ENCODE measurements at regions not wholly inside any gene's neighbourhood (a gene's known extent, or its start where the extent isn't known, plus 50 kb on each side); places are given as distances from the start of the nearest gene placed in this dataset.

DNA sequence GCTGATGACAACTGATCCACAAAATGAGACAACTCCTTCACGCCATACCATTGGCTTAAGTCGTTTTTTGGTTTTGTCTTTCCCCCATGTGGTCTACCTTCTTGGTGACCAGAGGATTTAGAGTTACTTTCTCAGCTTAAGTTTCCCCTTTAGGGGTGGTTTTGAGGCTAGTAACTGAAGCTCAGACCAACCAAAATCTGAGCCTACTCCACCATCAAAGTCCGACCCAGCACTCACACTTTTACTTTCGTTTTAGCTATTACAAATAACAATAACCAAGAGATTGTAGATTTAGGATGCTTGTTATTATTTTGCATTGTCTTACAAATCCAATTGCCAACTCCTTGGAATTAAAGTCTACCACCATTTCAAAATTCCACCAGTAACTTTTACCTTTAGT is 130.6 kb upstream of the MDM1 start:
- ChIA-PET CTCF (interaction anchor here (1.0 kb wide), 1 partner anchor 9 kb away, joined by 3 read pairs; no protein-coding TSS in a partner anchor), POLR2A (interaction anchor here (0.7 kb wide), 1 partner anchor 37 kb away, joined by 3 read pairs; no protein-coding TSS in a partner anchor)
- Histone ChIP-seq H3K4me3 (ENCODE audit: control insufficient read depth in 1 of 7, extremely low read depth in 1 of 7, insufficient read depth in 4 of 7, low read depth in 2 of 7, low read length in 6 of 7) (peak overlapping the region in 1 of 7 experiments; percentile 31), H3K9me3 (ENCODE audit: control extremely low read depth in 1 of 5, control insufficient read depth in 4 of 5, insufficient read depth in 2 of 5, low read depth in 1 of 5, low read length in 4 of 5) (no peaks in the 10 kb centered on the region), H3K27me3 (replicated peaks in 2 of 5; ENCODE audit: control insufficient read depth in 4 of 5, insufficient read depth in 5 of 5, low read length in 4 of 5) (no peaks in the 10 kb centered on the region), H3K4me1 (ENCODE audit: control extremely low read depth in 1 of 4, control insufficient read depth in 4 of 4, insufficient read depth in 4 of 4, low read length in 3 of 4) (peaks cover 0 to 4% (median 2%) of the 10 kb centered on the region in 4 experiments), H3K36me3 (ENCODE audit: control insufficient read depth in 4 of 4, insufficient read depth in 4 of 4, low read length in 3 of 4) (no peaks in the 10 kb centered on the region), H3K27ac (ENCODE audit: insufficient read depth in 1 of 2, low read depth in 1 of 2, low read length in 2 of 2, poor library complexity in 1 of 2, severe bottlenecking in 2 of 2) (no peak overlapping the region)
- WGBS (ENCODE audit: insufficient coverage) = 100% methylated on average over 2 of the region's 4 CpGs
- no peak for DNase-seq

DNA sequence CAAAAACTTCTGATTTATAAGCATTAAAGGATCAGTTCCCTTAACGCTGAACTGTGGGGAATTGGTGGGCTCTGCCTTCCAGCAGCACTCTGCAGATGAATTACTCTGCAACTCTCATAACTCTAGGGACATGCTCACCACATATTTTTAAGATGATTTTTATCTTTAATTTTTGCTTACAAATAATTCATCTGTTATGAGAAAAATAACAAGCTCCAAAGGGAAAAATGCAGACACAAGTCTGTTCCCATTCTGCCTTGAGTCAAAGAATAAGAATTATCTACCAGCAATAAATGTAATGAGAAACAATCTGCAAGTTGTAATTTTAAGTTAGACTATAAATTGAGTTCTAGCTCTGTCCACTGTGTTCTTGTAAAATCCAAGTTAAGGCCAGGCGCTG is 133.1 kb upstream of the MDM1 start:
- no peaks in the 10 kb centered on the region for H3K27me3 ChIP-seq (replicated peaks in 2 of 5; ENCODE audit: control insufficient read depth in 4 of 5, insufficient read depth in 5 of 5, low read length in 4 of 5)
- CTCF ChIA-PET = no interaction called here
- H3K4me1 ChIP-seq (ENCODE audit: control extremely low read depth in 1 of 4, control insufficient read depth in 4 of 4, insufficient read depth in 4 of 4, low read length in 3 of 4) = peaks cover 0 to 6% (median 2%) of the 10 kb centered on the region in 4 experiments
- H3K36me3 ChIP-seq (ENCODE audit: control insufficient read depth in 4 of 4, insufficient read depth in 4 of 4, low read length in 3 of 4) = no peaks in the 10 kb centered on the region
- DNase-seq = no peak
- H3K9me3 ChIP-seq (ENCODE audit: control extremely low read depth in 1 of 5, control insufficient read depth in 4 of 5, insufficient read depth in 2 of 5, low read depth in 1 of 5, low read length in 4 of 5) = no peaks in the 10 kb centered on the region
- H3K27ac ChIP-seq (ENCODE audit: insufficient read depth in 1 of 2, low read depth in 1 of 2, low read length in 2 of 2, poor library complexity in 1 of 2, severe bottlenecking in 2 of 2) = no peak overlapping the region
- POLR2A ChIA-PET = no interaction called here
- no peak overlapping the region for H3K4me3 ChIP-seq (ENCODE audit: control insufficient read depth in 1 of 7, extremely low read depth in 1 of 7, insufficient read depth in 4 of 7, low read depth in 2 of 7, low read length in 6 of 7)
- WGBS (ENCODE audit: insufficient coverage) = 100% methylated on average over 2 of the region's 2 CpGs

DNA sequence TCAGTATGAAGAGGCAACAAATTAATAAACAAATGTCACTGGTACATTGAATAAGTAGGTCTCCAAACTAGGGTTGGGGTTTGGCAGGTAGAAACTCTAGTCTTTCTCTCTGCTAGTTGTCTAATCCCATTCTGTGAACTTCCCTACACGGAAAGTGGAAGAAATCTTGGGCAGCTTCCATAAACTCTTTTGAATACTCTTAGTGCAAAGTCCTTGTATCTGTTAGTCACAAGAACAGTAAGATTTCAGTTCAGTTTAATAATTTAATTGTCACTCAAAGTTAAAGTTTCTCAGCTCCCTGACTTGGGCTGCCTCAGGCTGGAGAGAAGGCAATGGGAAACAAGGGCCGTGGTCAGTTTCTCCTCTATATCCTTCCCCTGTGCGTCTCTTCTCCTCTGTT is 135.4 kb upstream of the MDM1 start:
- DNase-seq = no peak
- POLR2A ChIA-PET = interaction anchor here (0.9 kb wide), 1 partner anchor 182 kb away, joined by 3 read pairs; no protein-coding TSS in a partner anchor
- CTCF ChIA-PET = interaction anchor here (1.2 to 1.5 kb wide), 3 partner anchors 11 to 125 kb away, joined by 3 read pairs; no protein-coding TSS in a partner anchor
- no peaks in the 10 kb centered on the region for H3K27me3 ChIP-seq (replicated peaks in 2 of 5; ENCODE audit: control insufficient read depth in 4 of 5, insufficient read depth in 5 of 5, low read length in 4 of 5)
- H3K36me3 ChIP-seq (ENCODE audit: control insufficient read depth in 4 of 4, insufficient read depth in 4 of 4, low read length in 3 of 4) = no peaks in the 10 kb centered on the region
- 91% methylated on average over 3 of the region's 3 CpGs for WGBS (ENCODE audit: insufficient coverage)
- peaks cover 0 to 11% (median 3%) of the 10 kb centered on the region in 4 experiments for H3K4me1 ChIP-seq (ENCODE audit: control extremely low read depth in 1 of 4, control insufficient read depth in 4 of 4, insufficient read depth in 4 of 4, low read length in 3 of 4)
- H3K4me3 ChIP-seq (ENCODE audit: control insufficient read depth in 1 of 7, extremely low read depth in 1 of 7, insufficient read depth in 4 of 7, low read depth in 2 of 7, low read length in 6 of 7) = no peak overlapping the region
- H3K9me3 ChIP-seq (ENCODE audit: control extremely low read depth in 1 of 5, control insufficient read depth in 4 of 5, insufficient read depth in 2 of 5, low read depth in 1 of 5, low read length in 4 of 5) = no peaks in the 10 kb centered on the region
- H3K27ac ChIP-seq (ENCODE audit: insufficient read depth in 1 of 2, low read depth in 1 of 2, low read length in 2 of 2, poor library complexity in 1 of 2, severe bottlenecking in 2 of 2) = no peak overlapping the region

DNA sequence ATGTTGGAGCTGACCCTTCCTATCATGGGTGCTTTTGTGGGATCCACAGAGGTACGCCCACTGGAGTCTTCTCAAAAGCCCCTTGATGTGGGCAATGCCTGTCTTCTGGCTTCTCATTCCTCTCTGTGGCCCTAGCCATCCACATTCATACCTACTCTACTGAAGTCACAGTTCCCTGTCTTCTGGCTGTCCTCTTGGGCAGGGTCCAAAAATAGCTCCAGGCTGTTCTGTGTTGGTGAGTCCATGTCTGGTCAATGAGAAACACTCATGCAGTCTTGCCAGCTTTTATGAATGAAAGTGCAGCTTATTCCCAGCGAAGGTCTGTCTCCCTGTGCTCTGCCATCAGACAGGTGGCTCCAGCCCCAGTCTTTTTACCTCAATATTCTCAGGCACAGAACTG is 135.9 kb upstream of the MDM1 start:
- no peaks in the 10 kb centered on the region for H3K9me3 ChIP-seq (ENCODE audit: control extremely low read depth in 1 of 5, control insufficient read depth in 4 of 5, insufficient read depth in 2 of 5, low read depth in 1 of 5, low read length in 4 of 5)
- ChIA-PET POLR2A (no interaction called here), CTCF (interaction anchor here (1.2 to 1.3 kb wide), 2 partner anchors 11 to 18 kb away, joined by 3 read pairs; no protein-coding TSS in a partner anchor)
- H3K27ac ChIP-seq (ENCODE audit: insufficient read depth in 1 of 2, low read depth in 1 of 2, low read length in 2 of 2, poor library complexity in 1 of 2, severe bottlenecking in 2 of 2) = no peak overlapping the region
- H3K4me1 ChIP-seq (ENCODE audit: control extremely low read depth in 1 of 4, control insufficient read depth in 4 of 4, insufficient read depth in 4 of 4, low read length in 3 of 4) = peaks cover 0 to 11% (median 3%) of the 10 kb centered on the region in 4 experiments
- DNase-seq = no peak
- 97% methylated on average over 2 of the region's 2 CpGs for WGBS (ENCODE audit: insufficient coverage)
- no peaks in the 10 kb centered on the region for H3K27me3 ChIP-seq (replicated peaks in 2 of 5; ENCODE audit: control insufficient read depth in 4 of 5, insufficient read depth in 5 of 5, low read length in 4 of 5)
- no peaks in the 10 kb centered on the region for H3K36me3 ChIP-seq (ENCODE audit: control insufficient read depth in 4 of 4, insufficient read depth in 4 of 4, low read length in 3 of 4)
- no peak overlapping the region for H3K4me3 ChIP-seq (ENCODE audit: control insufficient read depth in 1 of 7, extremely low read depth in 1 of 7, insufficient read depth in 4 of 7, low read depth in 2 of 7, low read length in 6 of 7)

DNA sequence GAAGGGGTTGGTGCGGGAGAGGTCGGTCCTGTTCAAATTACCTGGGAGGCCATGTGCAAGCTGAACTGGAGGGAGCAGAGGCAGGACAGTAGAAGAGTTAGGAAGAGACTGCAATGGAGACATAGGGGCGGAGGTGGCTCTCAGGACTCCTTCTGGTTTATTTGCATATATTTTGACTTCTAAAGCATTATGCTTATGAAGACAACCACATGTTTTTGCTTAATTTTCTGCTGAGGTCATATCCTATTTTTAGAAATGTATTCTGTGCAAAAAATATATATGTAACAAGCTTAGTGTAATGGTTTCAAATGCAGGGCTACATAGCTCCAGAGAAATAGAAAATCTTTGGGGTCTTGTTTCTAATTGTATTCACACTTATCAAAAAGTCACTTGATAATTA is 137.0 kb upstream of the MDM1 start:
- 100% methylated on average over 2 of the region's 3 CpGs for WGBS (ENCODE audit: insufficient coverage)
- Histone ChIP-seq H3K27ac (ENCODE audit: insufficient read depth in 1 of 2, low read depth in 1 of 2, low read length in 2 of 2, poor library complexity in 1 of 2, severe bottlenecking in 2 of 2) (no peak overlapping the region), H3K4me3 (ENCODE audit: control insufficient read depth in 1 of 7, extremely low read depth in 1 of 7, insufficient read depth in 4 of 7, low read depth in 2 of 7, low read length in 6 of 7) (no peak overlapping the region), H3K27me3 (replicated peaks in 2 of 5; ENCODE audit: control insufficient read depth in 4 of 5, insufficient read depth in 5 of 5, low read length in 4 of 5) (no peaks in the 10 kb centered on the region), H3K36me3 (ENCODE audit: control insufficient read depth in 4 of 4, insufficient read depth in 4 of 4, low read length in 3 of 4) (no peaks in the 10 kb centered on the region), H3K9me3 (ENCODE audit: control extremely low read depth in 1 of 5, control insufficient read depth in 4 of 5, insufficient read depth in 2 of 5, low read depth in 1 of 5, low read length in 4 of 5) (no peaks in the 10 kb centered on the region), H3K4me1 (ENCODE audit: control extremely low read depth in 1 of 4, control insufficient read depth in 4 of 4, insufficient read depth in 4 of 4, low read length in 3 of 4) (peaks cover 0 to 11% (median 3%) of the 10 kb centered on the region in 4 experiments)
- no peak for DNase-seq
- ChIA-PET CTCF (no interaction called here), POLR2A (no interaction called here)

DNA sequence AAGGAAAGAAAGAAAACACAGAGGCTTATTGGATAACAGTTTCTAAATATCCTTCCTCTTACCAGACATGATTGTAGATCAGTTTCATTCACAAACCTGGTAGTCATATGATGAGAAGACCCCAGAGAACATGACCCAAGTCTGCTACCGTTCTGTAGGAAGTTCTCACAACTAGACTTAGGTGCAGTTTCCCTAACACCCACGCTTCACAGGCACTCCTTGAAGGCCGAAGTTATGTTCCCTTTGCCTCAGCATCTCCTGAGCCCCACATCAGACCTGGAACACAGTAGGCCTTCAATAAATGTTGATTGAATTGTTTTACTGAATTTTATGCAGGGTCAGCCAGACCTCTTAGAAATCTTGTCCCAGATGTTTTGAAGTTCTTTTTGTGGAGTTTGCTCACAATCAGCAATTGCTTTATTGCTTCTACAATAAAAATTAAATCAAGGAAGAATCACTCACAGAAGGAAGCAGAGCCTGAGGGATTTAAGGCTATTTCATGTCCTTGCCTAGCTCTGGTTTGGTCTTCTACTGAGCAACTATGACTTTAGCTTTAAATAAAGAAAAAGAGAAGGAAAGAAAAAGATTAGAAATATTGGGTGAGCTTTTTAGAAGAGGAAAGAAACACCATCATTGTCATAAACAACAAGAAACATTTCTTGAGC is 138.6 kb upstream of the MDM1 start:
- no peak overlapping the region for H3K27ac ChIP-seq (ENCODE audit: insufficient read depth in 1 of 2, low read depth in 1 of 2, low read length in 2 of 2, poor library complexity in 1 of 2, severe bottlenecking in 2 of 2)
- no peaks in the 10 kb centered on the region for H3K9me3 ChIP-seq (ENCODE audit: control extremely low read depth in 1 of 5, control insufficient read depth in 4 of 5, insufficient read depth in 2 of 5, low read depth in 1 of 5, low read length in 4 of 5)
- ChIA-PET CTCF (no interaction called here), POLR2A (no interaction called here)
- H3K4me1 ChIP-seq (ENCODE audit: control extremely low read depth in 1 of 4, control insufficient read depth in 4 of 4, insufficient read depth in 4 of 4, low read length in 3 of 4) = peaks cover 0 to 11% (median 3%) of the 10 kb centered on the region in 4 experiments
- H3K4me3 ChIP-seq (ENCODE audit: control insufficient read depth in 1 of 7, extremely low read depth in 1 of 7, insufficient read depth in 4 of 7, low read depth in 2 of 7, low read length in 6 of 7) = no peak overlapping the region
- no peaks in the 10 kb centered on the region for H3K27me3 ChIP-seq (replicated peaks in 2 of 5; ENCODE audit: control insufficient read depth in 4 of 5, insufficient read depth in 5 of 5, low read length in 4 of 5)
- 100% methylated on average over 3 of the region's 3 CpGs for WGBS (ENCODE audit: insufficient coverage)
- H3K36me3 ChIP-seq (ENCODE audit: control insufficient read depth in 4 of 4, insufficient read depth in 4 of 4, low read length in 3 of 4) = no peaks in the 10 kb centered on the region
- DNase-seq = no peak

DNA sequence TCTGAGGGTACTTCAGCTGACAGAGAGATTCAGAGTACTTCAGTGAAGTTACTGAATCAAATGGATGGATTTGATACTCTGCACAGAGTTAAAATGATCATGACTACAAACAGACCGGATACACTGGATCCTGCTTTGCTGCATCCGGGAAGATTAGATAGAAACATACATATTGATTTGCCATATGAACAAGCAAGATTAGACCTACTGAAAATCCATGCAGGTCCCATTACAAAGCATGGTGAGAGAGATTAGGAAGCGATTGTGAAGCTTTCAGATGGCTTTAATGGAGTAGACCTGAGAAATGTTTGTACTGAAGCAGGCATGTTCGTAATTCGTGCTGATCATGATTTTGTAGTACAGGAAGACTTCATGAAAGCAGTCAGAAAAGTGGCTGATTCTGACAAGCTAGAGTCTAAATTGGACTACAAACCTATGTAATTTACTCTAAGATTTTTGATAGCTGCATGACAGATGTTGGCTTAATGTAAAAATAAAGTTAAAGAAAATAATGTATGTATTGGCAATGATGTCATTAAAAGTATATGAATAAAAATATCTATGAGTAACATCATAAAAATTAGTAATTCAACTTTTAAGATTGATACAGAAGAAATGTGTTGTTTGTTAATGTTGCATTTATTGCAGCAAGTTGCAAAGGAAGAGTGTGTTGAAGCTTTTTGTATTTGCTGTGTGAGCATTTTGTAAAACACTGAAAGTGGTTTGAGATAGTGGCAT is 136.1 kb upstream of the RAP1B start:
- no peak for DNase-seq
- POLR2A ChIA-PET = no interaction called here
- no peaks in the 10 kb centered on the region for H3K27me3 ChIP-seq (replicated peaks in 2 of 5; ENCODE audit: control insufficient read depth in 4 of 5, insufficient read depth in 5 of 5, low read length in 4 of 5)
- no peaks in the 10 kb centered on the region for H3K36me3 ChIP-seq (ENCODE audit: control insufficient read depth in 4 of 4, insufficient read depth in 4 of 4, low read length in 3 of 4)
- CTCF ChIA-PET = interaction anchor here (0.7 to 1.6 kb wide), 4 partner anchors 11 to 15 kb away, joined by 3 to 4 read pairs (median 3); no protein-coding TSS in a partner anchor
- peaks cover 0 to 5% (median 1%) of the 10 kb centered on the region in 4 experiments for H3K4me1 ChIP-seq (ENCODE audit: control extremely low read depth in 1 of 4, control insufficient read depth in 4 of 4, insufficient read depth in 4 of 4, low read length in 3 of 4)
- H3K4me3 ChIP-seq (ENCODE audit: control insufficient read depth in 1 of 7, extremely low read depth in 1 of 7, insufficient read depth in 4 of 7, low read depth in 2 of 7, low read length in 6 of 7) = no peak overlapping the region
- no peaks in the 10 kb centered on the region for H3K9me3 ChIP-seq (ENCODE audit: control extremely low read depth in 1 of 5, control insufficient read depth in 4 of 5, insufficient read depth in 2 of 5, low read depth in 1 of 5, low read length in 4 of 5)
- WGBS (ENCODE audit: insufficient coverage) = 100% methylated on average over 4 of the region's 5 CpGs
- no peak overlapping the region for H3K27ac ChIP-seq (ENCODE audit: insufficient read depth in 1 of 2, low read depth in 1 of 2, low read length in 2 of 2, poor library complexity in 1 of 2, severe bottlenecking in 2 of 2)

Data from common myeloid progenitor, CD34-positive (primary cell).